H9 (cell line): ENCODE measurements at regions not wholly inside any gene's neighbourhood (a gene's known extent, or its start where the extent isn't known, plus 50 kb on each side); places are given as distances from the start of the nearest gene placed in this dataset.

Experiments used
- DNase-seq: peaks from one replicate; pipeline ENCODE4 v3.0.0-alpha.2; 2017
- H2AFZ ChIP-seq: one replicate; pipeline ENCODE4 v1.6.1; 2013; ENCODE audit warnings: mild to moderate bottlenecking, low read length, control low read depth, moderate library complexity
- H2AK5ac ChIP-seq: 2 replicates; pipeline ENCODE4 v1.6.1; 2013; ENCODE audit warnings: low read length, control low read depth, mixed read lengths; ENCODE audit not compliant: insufficient read length
- H2BK120ac ChIP-seq: one replicate; pipeline ENCODE4 v1.6.1; 2013; ENCODE audit warnings: low read depth, mild to moderate bottlenecking, low read length, control low read depth, inconsistent platforms; ENCODE audit not compliant: poor library complexity, severe bottlenecking
- H2BK12ac ChIP-seq: 2 replicates; pipeline ENCODE4 v1.6.1; 2013; ENCODE audit warnings: low read length, control low read depth, mixed read lengths, low read depth; ENCODE audit not compliant: insufficient read length
- H2BK15ac ChIP-seq: 2 replicates; pipeline ENCODE4 v1.6.1; 2013; ENCODE audit warnings: low read depth, low read length, control low read depth
- H2BK20ac ChIP-seq: one replicate; pipeline ENCODE4 v1.6.1; 2013; ENCODE audit warnings: low read depth, mild to moderate bottlenecking, low read length, control low read depth, inconsistent platforms; ENCODE audit not compliant: poor library complexity, severe bottlenecking
- H2BK5ac ChIP-seq: 2 replicates; pipeline ENCODE4 v1.6.1; 2013; ENCODE audit warnings: low read length, control low read depth, mixed read lengths; ENCODE audit not compliant: insufficient read length
- H3K14ac ChIP-seq: 2 replicates; pipeline ENCODE4 v1.6.1; 2013; ENCODE audit warnings: low read length, control low read depth; ENCODE audit not compliant: insufficient read depth
- H3K18ac ChIP-seq: 2 replicates; pipeline ENCODE4 v1.6.1; 2013; ENCODE audit warnings: low read depth, mild to moderate bottlenecking, mixed read lengths, low read length, control low read depth; ENCODE audit not compliant: insufficient read length
- H3K23ac ChIP-seq: 2 replicates; pipeline ENCODE4 v1.6.1; 2013; ENCODE audit warnings: low read length, control low read depth, mixed read lengths, low read depth; ENCODE audit not compliant: insufficient read length
- H3K23me2 ChIP-seq: 2 replicates; pipeline ENCODE4 v1.6.1; 2013; ENCODE audit warnings: low read depth, mild to moderate bottlenecking, mixed read lengths, low read length, control low read depth; ENCODE audit not compliant: insufficient read length, poor library complexity, severe bottlenecking
- H3K27ac ChIP-seq: 2 replicates; pipeline ENCODE4 v1.5.1; 2013; ENCODE audit warnings: low read length, control low read depth, mixed read lengths, low read depth; ENCODE audit not compliant: insufficient read length
- H3K27me3 ChIP-seq: 2 replicates; pipeline ENCODE4 v1.6.1; 2013; ENCODE audit warnings: low read length, control low read depth, inconsistent platforms; ENCODE audit not compliant: insufficient read depth
- H3K4ac ChIP-seq: 2 replicates; pipeline ENCODE4 v1.6.1; 2013; ENCODE audit warnings: low read depth, mild to moderate bottlenecking, control low read depth, inconsistent platforms, low read length, moderate library complexity
- H3K4me1 ChIP-seq: 2 replicates; pipeline ENCODE4 v1.6.1; 2013; ENCODE audit warnings: low read length, control low read depth, inconsistent platforms; ENCODE audit not compliant: insufficient read depth
- H3K4me2 ChIP-seq: 2 replicates; pipeline ENCODE4 v1.6.1; 2013; ENCODE audit warnings: low read length, control low read depth, mixed read lengths; ENCODE audit not compliant: insufficient read length, insufficient read depth
- H3K56ac ChIP-seq: 2 replicates; pipeline ENCODE4 v1.6.1; 2013; ENCODE audit warnings: low read depth, mild to moderate bottlenecking, mixed read lengths, low read length, control low read depth; ENCODE audit not compliant: insufficient read length
- H3K79me1 ChIP-seq: 2 replicates; pipeline ENCODE4 v1.6.1; 2013; ENCODE audit warnings: low read depth, mild to moderate bottlenecking, moderate library complexity, low read length, control low read depth, inconsistent platforms; ENCODE audit not compliant: insufficient read depth, poor library complexity, severe bottlenecking
- H3K79me2 ChIP-seq: 2 replicates; pipeline ENCODE4 v1.6.1; 2013; ENCODE audit warnings: low read length, control low read depth, inconsistent platforms; ENCODE audit not compliant: insufficient read depth
- H3K9ac ChIP-seq: 2 replicates; pipeline ENCODE4 v1.6.1; 2013; ENCODE audit warnings: low read length, control low read depth, mixed read lengths; ENCODE audit not compliant: insufficient read length; ENCODE audit errors: extremely low read depth
- H3K9me3 ChIP-seq: one replicate; pipeline ENCODE4 v1.6.1; 2013; ENCODE audit warnings: low read depth, low read length, inconsistent platforms; ENCODE audit not compliant: control insufficient read depth
- H3T11ph ChIP-seq: one replicate; pipeline ENCODE4 v1.6.1; 2013; ENCODE audit warnings: mild to moderate bottlenecking, low read length, control low read depth, inconsistent platforms
- H4K20me1 ChIP-seq: one replicate; pipeline ENCODE4 v1.6.1; 2013; ENCODE audit not compliant: control insufficient read depth, insufficient read length, insufficient read depth
- H4K5ac ChIP-seq: 2 replicates; pipeline ENCODE4 v1.6.1; 2013; ENCODE audit warnings: low read depth, mild to moderate bottlenecking, mixed read lengths, low read length, control low read depth; ENCODE audit not compliant: insufficient read length
- H4K8ac ChIP-seq: replicated peaks from 2 replicates; pipeline ENCODE4 v1.6.1; 2013; ENCODE audit warnings: low read length, control low read depth, mixed read lengths, low read depth; ENCODE audit not compliant: insufficient read length
- H4K91ac ChIP-seq: 2 replicates; pipeline ENCODE4 v1.6.1; 2013; ENCODE audit warnings: low read depth, mild to moderate bottlenecking, moderate library complexity, mixed read lengths, low read length, control low read depth; ENCODE audit not compliant: insufficient read length
- H3K27ac Mint-ChIP-seq, 3 experiments: 2 replicates in 2 of 3; 3 replicates in 1 of 3; pipeline ENCODE4 v1.8.0; 2020 to 2021; ENCODE audit warnings: mixed read lengths in 3 of 3, mild to moderate bottlenecking in 1 of 3, moderate library complexity in 1 of 3
- H3K27me3 Mint-ChIP-seq: 2 replicates; pipeline ENCODE4 v1.8.0; 2021; ENCODE audit warnings: low read depth, mild to moderate bottlenecking, moderate library complexity, mixed read lengths
- H3K36me3 Mint-ChIP-seq, 3 experiments: 2 replicates in 2 of 3; 3 replicates in 1 of 3; pipeline ENCODE4 v1.8.0; 2020 to 2021; ENCODE audit warnings: low read depth in 3 of 3, mixed read lengths in 3 of 3; ENCODE audit not compliant: insufficient read depth in 1 of 3
- H3K4me1 Mint-ChIP-seq, 2 experiments: 2 replicates each; pipeline ENCODE4 v1.8.0; 2020; ENCODE audit warnings: mixed read lengths in 2 of 2
- H3K4me3 Mint-ChIP-seq, 2 experiments: 2 replicates in 1 of 2; 3 replicates in 1 of 2; pipeline ENCODE4 v1.8.0; 2020 to 2021; ENCODE audit warnings: mild to moderate bottlenecking in 2 of 2, mixed read lengths in 2 of 2, moderate library complexity in 1 of 2
- H3K9me3 Mint-ChIP-seq, 2 experiments: 2 replicates in 1 of 2; 3 replicates in 1 of 2; pipeline ENCODE4 v1.8.0; 2020; ENCODE audit warnings: mild to moderate bottlenecking in 2 of 2, mixed read lengths in 2 of 2, moderate library complexity in 1 of 2
- WGBS: extraction: QIAGEN DNeasy Blood & Tissue Kit; methylation state at CpG from one replicate; pipeline ENCODE4 v1.1.7; 2013; ENCODE audit warnings: missing lambda C conversion rate, low lambda C conversion rate, mixed read lengths; ENCODE audit not compliant: insufficient read length; ENCODE audit errors: extremely low coverage; 5-methylcytosine and 5-hydroxymethylcytosine counted together
- TF ChIP-seq, protein P1 (sequence below): fragments of 200-600 bp; sonication (generic); conservative IDR thresholded peaks from 3 replicates; pipeline ENCODE4 v1.8.0; 2021; ENCODE audit warnings: antibody characterized with exemption, mild to moderate bottlenecking

DNA sequence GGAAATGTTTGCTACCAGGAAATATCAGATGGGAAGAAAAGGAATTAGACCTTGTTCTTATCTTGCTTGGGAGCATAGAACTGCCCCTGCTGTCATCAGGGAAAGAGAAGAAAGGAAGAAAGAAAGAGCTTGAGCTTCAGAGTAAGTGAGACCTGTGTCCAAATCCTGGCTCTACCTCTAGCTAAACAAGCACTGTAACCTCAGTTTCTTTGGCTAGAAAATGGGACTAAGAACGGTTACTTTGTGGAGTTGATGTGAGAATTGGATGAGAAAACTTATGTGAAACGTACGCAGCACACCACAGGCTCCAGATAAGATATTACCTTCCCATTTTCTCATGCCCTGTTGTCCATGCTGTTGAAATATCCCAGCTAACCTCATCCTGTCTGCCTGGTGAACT, 57.1 kb upstream of the CREB3L1 start:
- no peak overlapping the region for H3K9ac ChIP-seq
- no peak overlapping the region for H4K5ac ChIP-seq
- H2BK12ac ChIP-seq: no peak overlapping the region
- peaks cover 0 to 3% of the 10 kb centered on the region in 2 experiments; a peak in 1 of 4 replicates for H3K4me1 Mint-ChIP-seq
- H3K23ac ChIP-seq: no peak overlapping the region
- no peak overlapping the region for H2BK120ac ChIP-seq
- H4K8ac ChIP-seq: no peak overlapping the region
- no peaks in the 10 kb centered on the region for H3K9me3 ChIP-seq
- H3K18ac ChIP-seq: no peak overlapping the region
- H2BK5ac ChIP-seq: no peak overlapping the region
- no peak overlapping the region for H3K27ac ChIP-seq
- TF ChIP-seq, protein P1, sequence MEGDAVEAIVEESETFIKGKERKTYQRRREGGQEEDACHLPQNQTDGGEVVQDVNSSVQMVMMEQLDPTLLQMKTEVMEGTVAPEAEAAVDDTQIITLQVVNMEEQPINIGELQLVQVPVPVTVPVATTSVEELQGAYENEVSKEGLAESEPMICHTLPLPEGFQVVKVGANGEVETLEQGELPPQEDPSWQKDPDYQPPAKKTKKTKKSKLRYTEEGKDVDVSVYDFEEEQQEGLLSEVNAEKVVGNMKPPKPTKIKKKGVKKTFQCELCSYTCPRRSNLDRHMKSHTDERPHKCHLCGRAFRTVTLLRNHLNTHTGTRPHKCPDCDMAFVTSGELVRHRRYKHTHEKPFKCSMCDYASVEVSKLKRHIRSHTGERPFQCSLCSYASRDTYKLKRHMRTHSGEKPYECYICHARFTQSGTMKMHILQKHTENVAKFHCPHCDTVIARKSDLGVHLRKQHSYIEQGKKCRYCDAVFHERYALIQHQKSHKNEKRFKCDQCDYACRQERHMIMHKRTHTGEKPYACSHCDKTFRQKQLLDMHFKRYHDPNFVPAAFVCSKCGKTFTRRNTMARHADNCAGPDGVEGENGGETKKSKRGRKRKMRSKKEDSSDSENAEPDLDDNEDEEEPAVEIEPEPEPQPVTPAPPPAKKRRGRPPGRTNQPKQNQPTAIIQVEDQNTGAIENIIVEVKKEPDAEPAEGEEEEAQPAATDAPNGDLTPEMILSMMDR: no peak
- no peaks in the 10 kb centered on the region for H3K23me2 ChIP-seq
- no peak overlapping the region for H2AK5ac ChIP-seq
- no peaks in the 10 kb centered on the region for H3K27me3 ChIP-seq
- H2BK15ac ChIP-seq: no peak overlapping the region
- no peak overlapping the region for H3T11ph ChIP-seq
- no peak overlapping the region for H3K56ac ChIP-seq
- H2BK20ac ChIP-seq: no peak overlapping the region
- no peak overlapping the region for H3K4ac ChIP-seq
- H3K79me1 ChIP-seq: no peaks in the 10 kb centered on the region
- H2AFZ ChIP-seq: no peak overlapping the region
- no peak overlapping the region for H3K14ac ChIP-seq
- H3K4me3 Mint-ChIP-seq: no peak overlapping the region
- H4K20me1 ChIP-seq: no peaks in the 10 kb centered on the region
- H3K27me3 Mint-ChIP-seq: no peaks in the 10 kb centered on the region
- H3K4me1 ChIP-seq: no peaks in the 10 kb centered on the region
- no peak for DNase-seq
- H3K79me2 ChIP-seq: no peaks in the 10 kb centered on the region
- H3K9me3 Mint-ChIP-seq: no peaks in the 10 kb centered on the region
- H3K36me3 Mint-ChIP-seq: no peaks in the 10 kb centered on the region
- no peak overlapping the region for H4K91ac ChIP-seq
- WGBS: no CpG with 5 or more reads among the region's 3 CpGs
- H3K27ac Mint-ChIP-seq: no peak overlapping the region
- no peak overlapping the region for H3K4me2 ChIP-seq
